OCI-LY1 (cell line): ENCODE measurements at regions not wholly inside any gene's neighbourhood (a gene's known extent, or its start where the extent isn't known, plus 50 kb on each side); places are given as distances from the start of the nearest gene placed in this dataset.

ENCODE experiments used
- CTCF ChIP-seq: fragments of 200-600 bp; sonication (generic), shearing (Covaris generic); IDR thresholded peaks from 2 replicates; pipeline ENCODE4 v1.5.1; 2017; ENCODE audit warnings: mild to moderate bottlenecking, antibody characterized with exemption, low read length, moderate library complexity, mixed read lengths
- EZH2 ChIP-seq: fragments of 200-600 bp; sonication (generic), shearing (Covaris generic); IDR thresholded peaks from 2 replicates; pipeline ENCODE4 v1.8.0; 2017; ENCODE audit warnings: borderline replicate concordance, mixed run types, mild to moderate bottlenecking, antibody characterized with exemption, low read length, moderate library complexity, mixed read lengths

GRCh38 chr20:7029019-7029418 lies 261.5 kb downstream of the BMP2 start:
- no peak for TF ChIP-seq CTCF
- no peak for TF ChIP-seq EZH2
